Osteocyte (in vitro differentiated cells): ENCODE measurements at regions not wholly inside any gene's neighbourhood (a gene's known extent, or its start where the extent isn't known, plus 50 kb on each side); places are given as distances from the start of the nearest gene placed in this dataset.
"Not testable (repeated sequence)": the region's sequence is repeated elsewhere in the genome, so short reads cannot be mapped to it uniquely, and the experiment has no call there.

Experiments used
- DNase-seq: peaks from one replicate; pipeline ENCODE4 v3.0.0; 2021; ENCODE audit warnings: mixed read lengths; ENCODE audit not compliant: unreplicated experiment; ENCODE audit errors: extremely low spot score
- H3K27ac Mint-ChIP-seq: one replicate; pipeline ENCODE4 v1.8.0; 2021; ENCODE audit warnings: mild to moderate bottlenecking, mixed read lengths; ENCODE audit not compliant: unreplicated experiment
- H3K27me3 Mint-ChIP-seq: one replicate; pipeline ENCODE4 v1.8.0; 2021; ENCODE audit warnings: mixed read lengths; ENCODE audit not compliant: unreplicated experiment
- H3K36me3 Mint-ChIP-seq: one replicate; pipeline ENCODE4 v1.8.0; 2021; ENCODE audit warnings: mixed read lengths; ENCODE audit not compliant: unreplicated experiment
- H3K4me1 Mint-ChIP-seq: one replicate; pipeline ENCODE4 v1.8.0; 2021; ENCODE audit warnings: mixed read lengths; ENCODE audit not compliant: unreplicated experiment
- H3K4me3 Mint-ChIP-seq: one replicate; pipeline ENCODE4 v1.8.0; 2021; ENCODE audit warnings: mild to moderate bottlenecking, moderate library complexity, mixed read lengths; ENCODE audit not compliant: unreplicated experiment
- H3K9me3 Mint-ChIP-seq: one replicate; pipeline ENCODE4 v1.8.0; 2021; ENCODE audit warnings: mixed read lengths; ENCODE audit not compliant: unreplicated experiment
- CTCF ChIP-seq: fragments of 200-600 bp; sonication (generic); IDR thresholded peaks from 2 replicates; pipeline ENCODE4 v1.5.0; 2021; ENCODE audit warnings: antibody characterized with exemption, mild to moderate bottlenecking, moderate library complexity

GRCh38 chr10:62692085-62692484, 112.4 kb upstream of the ADO start:
- Mint-ChIP-seq H3K36me3 (no peaks in the 10 kb centered on the region), H3K4me1 (no peaks in the 10 kb centered on the region), H3K9me3 (peaks cover 14% of the 10 kb centered on the region), H3K27me3 (no peaks in the 10 kb centered on the region), H3K4me3 (no peak overlapping the region), H3K27ac (no peak overlapping the region)
- DNase-seq = no peak
- TF ChIP-seq CTCF = no peak

GRCh38 chr10:62693306-62693705, 111.2 kb upstream of the ADO start:
- Mint-ChIP-seq H3K4me3 (no peak overlapping the region), H3K9me3 (peaks cover 8% of the 10 kb centered on the region), H3K4me1 (no peaks in the 10 kb centered on the region), H3K27ac (no peak overlapping the region), H3K27me3 (no peaks in the 10 kb centered on the region), H3K36me3 (no peaks in the 10 kb centered on the region)
- DNase-seq = no peak
- no peak for TF ChIP-seq CTCF

- TF ChIP-seq CTCF = no peak
- no peak for DNase-seq
- Mint-ChIP-seq H3K36me3 (no peaks in the 10 kb centered on the region), H3K27me3 (no peaks in the 10 kb centered on the region), H3K27ac (no peak overlapping the region), H3K9me3 (peaks cover 18% of the 10 kb centered on the region), H3K4me3 (no peak overlapping the region), H3K4me1 (no peaks in the 10 kb centered on the region)
Measured at GRCh38 chr10:62694537-62695126, 109.9 kb upstream of the ADO start.

- no peak overlapping the region for H3K4me3 Mint-ChIP-seq
- H3K27ac Mint-ChIP-seq = no peak overlapping the region
- no peak for DNase-seq
- no peaks in the 10 kb centered on the region for H3K36me3 Mint-ChIP-seq
- H3K9me3 Mint-ChIP-seq = peaks cover 31% of the 10 kb centered on the region
- H3K4me1 Mint-ChIP-seq = no peaks in the 10 kb centered on the region
- no peak for TF ChIP-seq CTCF
- no peaks in the 10 kb centered on the region for H3K27me3 Mint-ChIP-seq
Measured at GRCh38 chr10:62696798-62697197, 107.7 kb upstream of the ADO start.

- no peaks in the 10 kb centered on the region for H3K36me3 Mint-ChIP-seq
- no peaks in the 10 kb centered on the region for H3K4me1 Mint-ChIP-seq
- peaks cover 32% of the 10 kb centered on the region for H3K9me3 Mint-ChIP-seq
- H3K27me3 Mint-ChIP-seq = no peaks in the 10 kb centered on the region
- H3K4me3 Mint-ChIP-seq = no peak overlapping the region
- no peak for TF ChIP-seq CTCF
- no peak overlapping the region for H3K27ac Mint-ChIP-seq
- no peak for DNase-seq
Measured at GRCh38 chr10:62699148-62699547, 105.4 kb upstream of the ADO start.

GRCh38 chr10:62704121-62704520, 100.4 kb upstream of the ADO start:
- peaks cover 19% of the 10 kb centered on the region for H3K9me3 Mint-ChIP-seq
- not testable (repeated sequence) for H3K27ac Mint-ChIP-seq, H3K4me1 Mint-ChIP-seq, DNase-seq, H3K36me3 Mint-ChIP-seq, H3K27me3 Mint-ChIP-seq, H3K4me3 Mint-ChIP-seq
